Sciatic nerve (tissue), 2 donors: ENCODE measurements at regions not wholly inside any gene's neighbourhood (a gene's known extent, or its start where the extent isn't known, plus 50 kb on each side); places are given as distances from the start of the nearest gene placed in this dataset.
"Not testable (repeated sequence)": the region's sequence is repeated elsewhere in the genome, so short reads cannot be mapped to it uniquely, and the experiment has no call there.

Source experiments
- ATAC-seq: fragments of 200-7000 bp; cut with Tn5 transposase; one replicate; pipeline ENCODE4 v1.9.1; 2020; ENCODE audit warnings: mild to moderate bottlenecking, moderate library complexity
- DNase-seq: peaks from one replicate; pipeline ENCODE4 v3.0.0-alpha.2; 2020; ENCODE audit warnings: low spot score
- intact Hi-C: fragments of 100-400 bp; cut with DNase I; formaldehyde crosslinking; loops from one replicate; pipeline ENCODE4 v1.14.2; 2022
- donor health status: DM: no; HTN: no; CAD: no.
- donor health status: DM: no; HTN: no; CAD: no.

GRCh38 chr1:47491341-47491753, 53.5 kb downstream of the FOXD2 start:
- ATAC-seq = peak; percentile 50
- DNase-seq = peak; percentile 27
- intact Hi-C loops = no loop called here

GRCh38 chr1:47495176-47495713, 57.4 kb downstream of the FOXD2 start:
- no peak for ATAC-seq
- intact Hi-C loops = no loop called here
- no peak for DNase-seq

DNA sequence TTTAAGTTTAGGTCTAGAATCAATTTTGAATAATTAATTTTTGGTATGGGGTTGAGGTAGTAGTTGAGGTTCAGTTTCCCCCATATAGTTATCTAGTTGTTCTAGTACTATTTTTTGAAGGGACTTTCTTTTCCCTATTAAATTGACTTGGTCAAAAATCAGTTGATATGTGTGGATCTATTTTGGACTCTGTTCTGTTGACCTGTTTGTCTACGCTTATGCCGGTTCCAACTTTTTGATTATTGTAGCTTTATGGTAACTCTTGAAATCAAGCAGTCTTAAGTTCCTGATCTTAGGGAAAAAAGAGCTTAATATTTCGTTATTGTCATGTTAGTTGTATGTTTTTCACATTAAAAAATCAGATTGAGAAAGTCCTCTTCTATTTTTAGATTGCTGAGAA, 60.7 kb downstream of the FOXD2 start:
- intact Hi-C loops = no loop called here
- ATAC-seq (no peak), DNase-seq (no peak)

DNA sequence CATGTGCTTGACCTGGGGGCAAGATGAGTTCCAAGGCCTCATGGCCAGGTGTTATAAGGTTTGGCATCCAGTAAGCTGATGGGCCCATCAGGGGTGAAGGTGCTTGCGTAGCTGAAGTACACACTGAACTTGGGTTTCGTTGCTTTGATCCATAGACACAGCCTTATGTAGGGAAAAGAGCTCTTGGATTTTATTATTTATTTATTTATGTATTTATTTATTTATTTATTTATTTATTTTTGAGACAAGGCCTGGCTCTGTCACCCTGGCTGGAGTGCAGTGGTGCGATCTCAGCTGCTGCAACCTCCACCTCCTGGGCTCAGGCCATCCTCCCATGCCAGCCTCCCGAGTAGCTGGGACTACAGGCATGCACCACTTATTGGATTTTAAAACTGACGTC, 63.2 kb downstream of the FOXD2 start:
- intact Hi-C loops = no loop called here

GRCh38 chr1:47502746-47503370, 65.0 kb downstream of the FOXD2 start:
- ATAC-seq (no peak), DNase-seq (no peak)
- intact Hi-C loops = no loop called here

More for the DNA sequence above, 63.2 kb downstream of the FOXD2 start:
- DNase-seq (no peak), ATAC-seq (no peak)

- DNase-seq, ATAC-seq, intact Hi-C loops: not testable (repeated sequence)
These were observed 67.0 kb downstream of the FOXD2 start for GRCh38 chr1:47504840-47505239.

GRCh38 chr1:47505267-47505666, 67.4 kb downstream of the FOXD2 start:
- intact Hi-C loops = no loop called here
- DNase-seq (no peak), ATAC-seq (no peak)

DNA sequence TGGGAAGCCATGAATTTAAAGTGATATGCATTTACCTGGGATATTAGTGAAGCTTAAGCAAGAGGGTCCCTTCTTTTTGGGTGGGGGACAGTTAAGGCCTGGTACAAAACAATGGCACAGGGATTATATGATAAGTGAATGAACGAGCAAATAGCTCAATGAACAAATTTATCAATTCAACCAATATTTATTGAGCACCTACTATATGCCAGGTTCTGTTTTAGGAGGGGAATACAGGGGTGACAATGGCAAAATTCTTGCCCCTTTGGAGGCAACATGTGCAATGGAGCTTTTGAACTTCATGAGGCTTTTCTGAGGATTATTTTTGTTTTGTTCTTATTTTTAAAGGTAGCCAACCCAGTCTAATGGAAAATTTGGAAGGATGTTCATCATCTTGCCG, 68.2 kb downstream of the FOXD2 start:
- intact Hi-C loops = no loop called here
- ATAC-seq = no peak
- no peak for DNase-seq

DNA sequence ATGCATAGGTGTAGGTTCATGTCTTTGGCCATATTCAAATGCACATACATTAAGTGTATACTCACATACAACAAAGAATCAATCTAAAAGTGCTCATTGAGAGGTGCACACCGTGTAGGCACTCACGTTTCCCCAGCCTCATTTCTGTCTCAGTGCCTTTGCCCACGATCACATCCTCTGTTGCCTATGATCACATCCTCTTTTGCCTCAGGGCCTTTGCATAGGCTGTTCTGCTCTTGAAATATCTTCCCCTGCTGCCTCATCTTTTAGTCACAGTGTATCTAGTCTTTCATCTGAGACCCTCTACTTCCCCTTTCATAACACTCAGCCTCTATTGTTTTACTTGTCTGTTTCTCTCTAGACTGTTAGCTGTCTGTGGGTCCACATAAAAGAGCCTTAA, 69.3 kb downstream of the FOXD2 start:
- DNase-seq (no peak), ATAC-seq (no peak)
- intact Hi-C loops = no loop called here

DNA sequence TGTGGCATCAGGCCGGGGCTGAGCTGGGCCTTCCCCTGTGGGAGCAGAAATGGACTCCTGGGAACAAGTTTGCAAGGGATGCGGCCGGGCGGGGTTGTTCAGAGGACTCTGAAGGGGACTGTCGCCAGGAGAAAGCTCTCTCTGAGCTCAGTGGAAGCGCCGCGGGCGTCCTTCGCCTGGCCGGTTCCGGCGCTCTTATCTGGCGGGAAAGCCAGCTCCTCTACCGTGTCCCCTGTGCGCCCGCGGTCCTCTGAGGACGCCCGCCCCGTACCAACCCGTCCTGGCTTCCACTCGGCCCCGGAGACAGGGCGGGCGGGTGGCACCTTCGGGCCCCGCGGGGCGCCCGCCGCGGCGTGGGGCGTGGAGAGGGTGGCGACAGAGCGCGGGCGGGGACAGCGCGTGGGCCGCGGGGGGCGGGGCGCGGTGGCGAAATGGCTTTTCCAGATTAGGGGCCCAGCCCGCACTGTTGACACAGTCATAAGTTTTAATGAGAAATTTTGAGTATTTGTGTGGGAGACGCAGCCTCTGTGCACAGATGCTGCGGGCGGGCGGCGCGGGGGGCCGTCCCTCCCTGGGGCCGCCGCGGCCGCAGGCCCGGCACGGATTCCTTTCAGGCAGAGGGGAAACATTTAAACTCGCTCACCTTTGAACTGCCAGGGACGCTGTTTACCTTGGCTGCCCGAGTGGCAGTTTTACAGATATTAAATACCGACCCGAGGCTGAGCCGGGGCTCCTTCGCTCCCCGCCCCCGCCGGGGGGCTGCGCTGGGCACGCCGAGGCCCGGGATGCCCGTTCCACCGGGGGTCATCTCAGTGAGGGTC, 70.2 kb downstream of the FOXD2 start:
- intact Hi-C loops = no loop called here
- ATAC-seq (peak; percentile 60), DNase-seq (no peak)

GRCh38 chr1:47508702-47509431, 71.0 kb downstream of the FOXD2 start:
- DNase-seq (no peak), ATAC-seq (peak; percentile 72)
- intact Hi-C loops = no loop called here

- no peak for ATAC-seq
- intact Hi-C loops = no loop called here
- DNase-seq = no peak
These were observed 72.5 kb downstream of the FOXD2 start for GRCh38 chr1:47510282-47510811.

- ATAC-seq = no peak
- intact Hi-C loops = no loop called here
- DNase-seq = no peak
These were observed 74.0 kb downstream of the FOXD2 start for GRCh38 chr1:47511825-47512224.

GRCh38 chr1:47513393-47513792, 75.5 kb downstream of the FOXD2 start:
- DNase-seq (no peak), ATAC-seq (no peak)
- intact Hi-C loops = no loop called here

- intact Hi-C loops = no loop called here
- DNase-seq (no peak), ATAC-seq (no peak)
These were observed 76.4 kb downstream of the FOXD2 start for GRCh38 chr1:47514229-47514628.

DNA sequence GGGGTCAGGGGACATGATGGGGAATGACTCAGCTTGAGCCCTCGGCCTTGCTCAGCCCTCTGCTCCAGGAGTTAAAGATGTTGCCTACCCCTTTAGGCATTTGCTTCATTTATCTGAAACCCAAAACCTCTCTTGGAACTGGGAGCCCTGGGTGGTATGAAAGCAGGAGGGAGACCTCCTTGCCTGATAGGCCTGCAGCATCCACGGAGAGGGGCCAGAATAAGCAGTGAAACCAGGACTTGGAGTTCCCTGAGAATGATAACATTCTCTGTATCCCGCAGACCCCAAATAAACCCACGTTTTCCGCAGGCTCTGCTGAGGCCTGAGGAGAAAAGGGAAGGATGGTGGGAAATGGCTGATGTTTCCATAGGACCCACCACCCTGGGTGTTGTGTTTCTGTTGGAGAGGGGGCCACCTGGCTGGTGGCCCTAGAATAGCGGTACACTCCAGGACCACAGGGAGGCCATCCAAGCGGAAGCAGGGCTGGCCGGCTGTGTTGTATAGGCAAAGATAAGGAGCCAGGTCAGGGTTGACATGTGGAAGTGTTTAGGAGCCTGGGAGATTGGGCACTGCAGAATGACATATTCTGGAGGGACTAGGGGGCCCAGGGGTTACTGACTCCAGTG, 77.4 kb downstream of the FOXD2 start:
- ATAC-seq (peak; percentile 43), DNase-seq (no peak)
- intact Hi-C loops = no loop called here

DNA sequence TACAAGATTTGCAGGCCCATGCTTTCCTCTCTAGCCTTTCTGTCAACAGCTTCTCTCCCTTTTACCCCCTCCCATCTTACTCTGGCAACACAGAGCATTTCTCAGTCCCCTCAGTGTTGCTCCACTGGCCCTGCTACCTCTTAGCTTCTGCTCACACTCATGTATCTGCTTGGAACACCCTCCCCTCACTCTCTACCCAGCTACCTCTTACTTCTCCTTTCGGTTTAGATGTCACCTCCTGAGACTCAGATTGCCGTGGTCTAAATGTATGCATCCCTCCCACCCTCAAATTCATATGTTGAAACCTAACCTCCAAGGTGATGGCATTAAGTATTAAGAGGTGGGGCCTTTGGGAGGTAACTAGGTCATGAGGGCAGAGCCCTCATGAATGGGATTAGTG, 80.1 kb downstream of the FOXD2 start:
- DNase-seq (no peak), ATAC-seq (no peak)
- intact Hi-C loops = no loop called here

- intact Hi-C loops = no loop called here
- no peak for ATAC-seq
- DNase-seq = no peak
These were observed 81.6 kb downstream of the FOXD2 start for GRCh38 chr1:47519491-47519890.

GRCh38 chr1:47519971-47520370, 82.1 kb downstream of the FOXD2 start:
- ATAC-seq = no peak
- no peak for DNase-seq
- intact Hi-C loops = no loop called here
